ENCODE measurements at regions not wholly inside any gene's neighbourhood (a gene's known extent, or its start where the extent isn't known, plus 50 kb on each side); places are given as distances from the start of the nearest gene placed in this dataset.

GRCh38 chr12:28909291-28909690 is 239.8 kb upstream of the FAR2 start:
- TF ChIP-seq TSHZ1 (tag by site-specific recombination; IDR thresholded peaks at IDR 0.05; ENCODE audit: borderline replicate concordance) (no peak), ZNF274 (IDR thresholded peaks at IDR 0.05; ENCODE audit: low read length) (no peak), ZNF274 (tag by site-specific recombination; IDR thresholded peaks at IDR 0.05; ENCODE audit: borderline replicate concordance) (no peak), ZNF2 (tag by site-specific recombination; IDR thresholded peaks at IDR 0.05) (no peak), ZNF416 (tag by site-specific recombination; IDR thresholded peaks at IDR 0.05) (no peak), IKZF3 (tag by site-specific recombination; IDR thresholded peaks at IDR 0.05) (no peak), MZF1 (tag by site-specific recombination; IDR thresholded peaks at IDR 0.05; ENCODE audit: borderline replicate concordance) (no peak), KLF9 (tag by site-specific recombination; IDR thresholded peaks at IDR 0.05; ENCODE audit: low read depth) (no peak), FEZF1 (tag by site-specific recombination; IDR thresholded peaks at IDR 0.05) (no peak), CTCF (tag by site-specific recombination; IDR thresholded peaks at IDR 0.05) (no peak), YY1 (tag by site-specific recombination; IDR thresholded peaks at IDR 0.05) (no peak), PRDM10 (tag by site-specific recombination; IDR thresholded peaks at IDR 0.05) (no peak)
- ChIA-PET CTCF (interaction anchor here (0.6 kb wide), 1 partner anchor 24 kb away, joined by 3 read pairs; no protein-coding TSS in a partner anchor), POLR2A (no interaction called here)
- Histone ChIP-seq H3K4me3 (ENCODE audit: low read depth, low read length) (no peak overlapping the region), H3K4me1 (ENCODE audit: control insufficient read depth, insufficient read depth, low read length) (no peaks in the 10 kb centered on the region), H3K36me3 (ENCODE audit: control insufficient read depth in 2 of 2, insufficient read depth in 1 of 2, low read length in 2 of 2) (no peaks in the 10 kb centered on the region), H3K9me3 (ENCODE audit: control insufficient read depth, insufficient read depth, low read depth, low read length) (no peaks in the 10 kb centered on the region), H3K27ac (ENCODE audit: extremely low read depth, low read depth, low read length) (no peak overlapping the region)

GRCh38 chr12:28925719-28926376 is 223.2 kb upstream of the FAR2 start:
- ChIA-PET CTCF (no interaction called here), POLR2A (no interaction called here)
- TF ChIP-seq ZNF140 (tag by site-specific recombination; IDR thresholded peaks at IDR 0.05) (no peak), AEBP2 (tag by site-specific recombination; IDR thresholded peaks at IDR 0.05; ENCODE audit: borderline replicate concordance) (no peak), ZNF132 (tag by site-specific recombination; IDR thresholded peaks at IDR 0.05; ENCODE audit: borderline replicate concordance) (no peak), MEIS1 (CRISPR knock-in tag; IDR thresholded peaks at IDR 0.05; ENCODE audit: borderline replicate concordance) (no peak), INSM2 (tag by site-specific recombination; IDR thresholded peaks at IDR 0.05) (no peak), ZNF670 (tag by site-specific recombination; IDR thresholded peaks at IDR 0.05; ENCODE audit: low read depth) (no peak), ZBTB20 (tag by site-specific recombination; IDR thresholded peaks at IDR 0.05) (no peak), ZNF501 (tag by site-specific recombination; IDR thresholded peaks at IDR 0.05) (no peak)

More at GRCh38 chr12:28925719-28926376, 223.2 kb upstream of the FAR2 start:
- Histone ChIP-seq H3K4me3 (ENCODE audit: low read depth, low read length) (no peak overlapping the region), H3K36me3 (ENCODE audit: control insufficient read depth in 2 of 2, insufficient read depth in 1 of 2, low read length in 2 of 2) (no peaks in the 10 kb centered on the region), H3K27ac (ENCODE audit: extremely low read depth, low read depth, low read length) (no peak overlapping the region), H3K9me3 (ENCODE audit: control insufficient read depth, insufficient read depth, low read depth, low read length) (no peaks in the 10 kb centered on the region), H3K4me1 (ENCODE audit: control insufficient read depth, insufficient read depth, low read length) (no peaks in the 10 kb centered on the region)

Measured in HEK293 (cell line).